ENCODE measurements at regions not wholly inside any gene's neighbourhood (a gene's known extent, or its start where the extent isn't known, plus 50 kb on each side); places are given as distances from the start of the nearest gene placed in this dataset.
"Not testable (repeated sequence)": the region's sequence is repeated elsewhere in the genome, so short reads cannot be mapped to it uniquely, and the experiment has no call there.

DNA sequence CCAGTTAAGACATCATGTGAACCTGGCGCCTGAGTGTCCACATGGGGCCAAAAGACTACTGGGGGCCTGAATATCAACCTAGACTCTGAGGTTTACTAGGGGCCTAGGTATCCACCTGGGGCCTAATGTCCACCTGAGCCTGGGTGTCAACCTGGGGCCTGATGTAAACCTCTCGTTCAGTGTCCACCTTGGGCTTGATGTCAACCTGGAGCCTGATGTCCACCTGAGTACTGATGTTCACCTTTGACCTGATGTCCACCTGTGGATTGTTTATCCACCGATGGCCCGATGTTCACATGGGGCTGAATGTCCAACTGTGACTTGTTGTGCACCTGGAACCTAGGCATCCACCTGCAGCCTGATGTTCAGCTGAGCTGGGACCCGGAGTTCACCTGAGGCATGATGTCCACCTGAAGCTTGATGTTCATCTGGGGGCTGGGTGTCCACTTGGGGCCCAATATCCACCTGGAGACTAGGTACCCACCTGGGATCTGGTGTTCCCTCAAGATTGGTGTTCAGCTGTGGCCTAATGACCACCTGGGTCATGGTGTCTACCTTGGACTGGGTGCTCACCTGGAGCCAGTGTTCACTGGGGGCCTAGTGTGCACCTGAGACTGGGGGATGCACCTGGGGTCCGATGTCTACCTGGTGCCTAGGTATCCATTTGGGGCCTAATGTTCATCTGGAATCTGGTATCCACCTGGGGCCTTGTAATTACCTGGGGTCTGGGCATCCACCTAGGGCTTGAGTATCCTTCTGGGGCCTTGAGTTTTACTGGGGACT is 194.2 kb downstream of the POTEM start:
- TF ChIP-seq, protein P1, sequence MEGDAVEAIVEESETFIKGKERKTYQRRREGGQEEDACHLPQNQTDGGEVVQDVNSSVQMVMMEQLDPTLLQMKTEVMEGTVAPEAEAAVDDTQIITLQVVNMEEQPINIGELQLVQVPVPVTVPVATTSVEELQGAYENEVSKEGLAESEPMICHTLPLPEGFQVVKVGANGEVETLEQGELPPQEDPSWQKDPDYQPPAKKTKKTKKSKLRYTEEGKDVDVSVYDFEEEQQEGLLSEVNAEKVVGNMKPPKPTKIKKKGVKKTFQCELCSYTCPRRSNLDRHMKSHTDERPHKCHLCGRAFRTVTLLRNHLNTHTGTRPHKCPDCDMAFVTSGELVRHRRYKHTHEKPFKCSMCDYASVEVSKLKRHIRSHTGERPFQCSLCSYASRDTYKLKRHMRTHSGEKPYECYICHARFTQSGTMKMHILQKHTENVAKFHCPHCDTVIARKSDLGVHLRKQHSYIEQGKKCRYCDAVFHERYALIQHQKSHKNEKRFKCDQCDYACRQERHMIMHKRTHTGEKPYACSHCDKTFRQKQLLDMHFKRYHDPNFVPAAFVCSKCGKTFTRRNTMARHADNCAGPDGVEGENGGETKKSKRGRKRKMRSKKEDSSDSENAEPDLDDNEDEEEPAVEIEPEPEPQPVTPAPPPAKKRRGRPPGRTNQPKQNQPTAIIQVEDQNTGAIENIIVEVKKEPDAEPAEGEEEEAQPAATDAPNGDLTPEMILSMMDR (IDR thresholded peaks at IDR 0.05): not testable (repeated sequence)
- not testable (repeated sequence) for TF ChIP-seq POLR2AphosphoS5, POLR2A (IDR thresholded peaks at IDR 0.05)

Measured in prostate gland (tissue), 2 donors.